ENCODE measurements at regions not wholly inside any gene's neighbourhood (a gene's known extent, or its start where the extent isn't known, plus 50 kb on each side); places are given as distances from the start of the nearest gene placed in this dataset.
"Not testable (repeated sequence)": the region's sequence is repeated elsewhere in the genome, so short reads cannot be mapped to it uniquely, and the experiment has no call there.

- no peak for DNase-seq (ENCODE audit: low spot score)
- in situ Hi-C loops (cut with HindIII; ENCODE audit: low sequenced_read_pairs): no loop called here
Observed at GRCh38 chr6:40685862-40686261, 98.7 kb upstream of the LRFN2 start.

- in situ Hi-C loops (cut with HindIII; ENCODE audit: low sequenced_read_pairs): no loop called here
- no peak for DNase-seq (ENCODE audit: low spot score)
Observed at GRCh38 chr6:40681622-40682021, 94.5 kb upstream of the LRFN2 start.

DNA sequence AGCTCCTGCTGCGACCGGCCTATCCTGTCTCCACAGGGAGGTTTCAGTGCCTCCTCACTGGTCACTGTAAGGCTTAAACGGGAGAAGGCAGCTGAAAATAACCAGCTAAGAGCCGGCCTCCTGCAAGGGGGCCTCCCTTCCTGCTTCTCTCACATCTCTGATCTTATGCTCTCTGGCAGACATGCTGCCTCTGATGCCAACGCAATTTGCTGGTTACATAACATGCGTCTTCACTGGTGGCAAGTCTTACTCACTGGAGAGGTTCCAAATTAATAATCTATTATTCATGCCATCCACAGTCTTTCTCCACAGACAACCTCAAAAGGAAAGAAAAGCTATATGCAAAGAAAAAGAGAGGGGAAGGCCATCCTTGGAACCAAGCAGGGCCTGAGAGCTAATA lies 91.8 kb upstream of the LRFN2 start:
- no peak for DNase-seq (ENCODE audit: low spot score)
- in situ Hi-C loops (cut with HindIII; ENCODE audit: low sequenced_read_pairs): no loop called here

DNA sequence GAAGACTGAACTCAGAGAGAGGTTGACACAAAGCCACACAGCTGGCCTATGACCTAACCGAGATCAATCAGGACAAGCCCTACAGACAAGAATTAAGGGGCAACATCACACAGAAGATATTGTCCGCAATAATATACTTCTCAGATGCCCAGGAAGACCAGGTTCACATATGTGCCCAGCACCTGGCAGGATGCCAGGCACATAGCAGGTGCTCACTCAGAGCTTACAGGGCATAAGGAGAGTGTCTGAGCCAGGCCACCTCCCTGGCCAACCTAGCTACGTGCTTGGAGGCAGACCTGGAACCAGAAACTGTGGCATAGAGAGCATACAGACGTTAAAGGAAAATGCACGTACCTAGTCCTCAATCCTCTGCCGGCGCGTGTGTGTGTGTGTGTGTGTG lies 87.0 kb upstream of the LRFN2 start:
- in situ Hi-C loops (cut with HindIII; ENCODE audit: low sequenced_read_pairs): no loop called here
- DNase-seq (ENCODE audit: low spot score): peak; percentile 17

DNA sequence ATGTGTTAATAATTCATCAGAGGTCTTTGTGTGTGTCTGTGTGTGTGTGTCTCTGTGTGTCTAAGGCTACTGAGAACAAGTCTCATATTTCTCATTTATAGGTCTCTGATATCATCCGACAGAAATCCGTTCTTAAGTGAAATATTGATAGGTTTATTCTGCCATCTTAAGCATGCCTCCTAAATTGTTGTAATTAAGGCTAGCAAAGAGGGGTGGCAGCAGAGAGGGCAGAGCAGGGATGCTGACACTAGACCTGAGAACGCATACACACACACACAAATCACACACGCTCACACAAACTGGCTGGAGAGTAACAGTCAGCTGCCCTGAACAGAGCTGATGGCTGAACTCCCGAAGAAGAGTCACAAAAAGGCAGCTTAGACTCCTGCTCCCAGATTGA lies 84.9 kb upstream of the LRFN2 start:
- in situ Hi-C loops (cut with HindIII; ENCODE audit: low sequenced_read_pairs): no loop called here
- DNase-seq (ENCODE audit: low spot score): no peak

- DNase-seq (ENCODE audit: low spot score): no peak
- in situ Hi-C loops (cut with HindIII; ENCODE audit: low sequenced_read_pairs): no loop called here
Observed at GRCh38 chr6:40671694-40672050, 84.5 kb upstream of the LRFN2 start.

DNA sequence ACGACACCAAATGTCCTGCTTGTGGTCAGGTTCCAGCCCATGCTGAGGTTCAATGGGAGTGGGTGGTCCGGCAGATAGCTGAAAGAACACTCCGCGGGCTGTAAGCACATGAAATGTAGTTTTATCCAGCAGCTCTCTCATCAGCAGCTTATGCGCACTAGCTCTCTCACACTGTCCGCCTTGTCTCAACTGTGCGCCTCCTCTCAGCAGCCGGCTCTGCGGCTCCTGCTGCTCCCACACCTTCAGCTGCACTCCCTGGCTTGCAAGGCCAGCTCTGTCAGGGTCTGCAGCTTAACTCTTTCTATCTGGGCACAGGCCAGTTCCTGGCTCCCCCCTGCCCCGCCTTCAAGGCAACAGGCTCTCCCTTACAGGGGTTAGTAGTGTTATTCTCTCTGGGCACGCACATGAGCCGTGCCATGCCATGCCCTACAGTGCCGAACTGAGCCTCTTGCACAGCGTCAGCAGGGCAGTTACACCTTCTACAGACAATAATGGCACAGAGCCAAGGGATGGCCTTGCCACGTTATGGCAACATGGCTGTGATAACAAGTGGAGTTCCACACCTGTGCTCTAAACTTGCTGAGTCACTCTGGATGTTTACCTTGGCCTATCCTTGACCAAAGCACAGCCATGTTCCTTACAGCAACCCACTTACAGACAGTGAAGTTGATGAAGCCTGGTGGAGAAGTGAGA lies 84.0 kb upstream of the LRFN2 start:
- in situ Hi-C loops (cut with HindIII; ENCODE audit: low sequenced_read_pairs): no loop called here
- no peak for DNase-seq (ENCODE audit: low spot score)

DNA sequence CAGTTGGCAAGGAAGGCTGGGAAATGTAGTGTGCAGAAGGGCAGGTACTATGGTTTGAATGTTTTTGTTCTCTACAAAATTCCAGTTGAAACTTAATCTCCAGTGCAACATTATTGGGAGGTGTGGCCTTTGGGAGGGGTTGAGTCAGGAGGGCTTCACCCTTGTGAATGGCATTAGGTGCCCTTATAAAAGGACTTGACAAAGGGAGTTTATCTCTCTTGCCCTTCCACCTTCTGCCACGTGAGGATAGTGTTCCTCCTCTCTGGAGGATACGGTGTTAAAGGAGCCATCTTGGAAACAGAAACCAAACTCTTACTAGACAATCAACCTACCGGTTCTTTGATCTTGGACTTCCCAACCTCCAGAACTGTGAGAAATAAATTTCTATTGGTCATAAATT lies 82.2 kb upstream of the LRFN2 start:
- in situ Hi-C loops (cut with HindIII; ENCODE audit: low sequenced_read_pairs): no loop called here
- no peak for DNase-seq (ENCODE audit: low spot score)

DNA sequence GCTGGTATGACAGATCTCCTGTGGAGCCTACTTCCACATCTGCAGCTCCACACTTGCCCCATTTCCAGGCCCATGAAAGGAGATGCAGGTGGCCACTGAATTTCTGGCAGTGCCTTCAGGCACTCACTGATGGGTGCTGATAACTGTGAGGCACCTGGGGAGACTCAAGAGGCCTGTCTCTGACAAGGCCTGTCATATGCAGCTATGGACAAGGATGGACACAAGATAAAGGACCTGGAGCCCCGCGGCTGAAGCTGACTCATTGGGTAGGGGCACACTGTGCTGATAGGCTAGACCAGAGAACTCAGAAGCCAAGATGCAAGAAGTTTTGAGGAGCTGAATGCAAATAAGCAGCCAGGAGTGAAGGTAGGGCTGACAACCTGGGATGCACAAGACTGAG lies 81.0 kb upstream of the LRFN2 start:
- in situ Hi-C loops (cut with HindIII; ENCODE audit: low sequenced_read_pairs): no loop called here
- DNase-seq (ENCODE audit: low spot score): no peak

GRCh38 chr6:40666530-40666929 lies 79.4 kb upstream of the LRFN2 start:
- DNase-seq (ENCODE audit: low spot score): no peak
- in situ Hi-C loops (cut with HindIII; ENCODE audit: low sequenced_read_pairs): no loop called here

DNA sequence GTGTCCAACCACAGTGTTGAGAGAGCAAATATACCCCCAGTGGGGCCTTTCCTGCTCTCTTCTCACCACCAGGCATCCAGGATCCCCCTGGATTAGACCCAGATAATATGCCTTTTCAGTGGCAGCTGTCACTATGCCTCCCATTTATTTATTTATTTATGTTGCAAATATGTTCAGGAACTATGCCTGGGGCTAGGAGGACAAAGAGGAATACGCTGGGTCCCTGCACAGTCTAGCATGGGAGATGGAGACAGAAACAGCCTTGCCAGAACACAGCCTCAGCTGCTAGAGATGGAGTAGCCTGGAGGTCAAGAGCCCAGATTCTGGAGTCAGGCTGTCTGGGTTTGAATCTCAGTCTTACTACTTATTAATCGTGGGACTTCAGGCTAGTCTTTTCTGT lies 74.6 kb upstream of the LRFN2 start:
- in situ Hi-C loops (cut with HindIII; ENCODE audit: low sequenced_read_pairs): no loop called here
- DNase-seq (ENCODE audit: low spot score): no peak

GRCh38 chr6:40656772-40657171 lies 69.6 kb upstream of the LRFN2 start:
- in situ Hi-C loops (cut with HindIII; ENCODE audit: low sequenced_read_pairs); DNase-seq (ENCODE audit: low spot score): not testable (repeated sequence)

GRCh38 chr6:40654828-40655227 lies 67.7 kb upstream of the LRFN2 start:
- in situ Hi-C loops (cut with HindIII; ENCODE audit: low sequenced_read_pairs): no loop called here
- no peak for DNase-seq (ENCODE audit: low spot score)

- DNase-seq (ENCODE audit: low spot score): no peak
- in situ Hi-C loops (cut with HindIII; ENCODE audit: low sequenced_read_pairs): no loop called here
Observed at GRCh38 chr6:40645043-40645442, 57.9 kb upstream of the LRFN2 start.

- DNase-seq (ENCODE audit: low spot score): no peak
- in situ Hi-C loops (cut with HindIII; ENCODE audit: low sequenced_read_pairs): no loop called here
Observed at GRCh38 chr6:40642837-40643236, 55.7 kb upstream of the LRFN2 start.

GRCh38 chr6:40642190-40642589 lies 55.0 kb upstream of the LRFN2 start:
- DNase-seq (ENCODE audit: low spot score): no peak
- in situ Hi-C loops (cut with HindIII; ENCODE audit: low sequenced_read_pairs): no loop called here

DNA sequence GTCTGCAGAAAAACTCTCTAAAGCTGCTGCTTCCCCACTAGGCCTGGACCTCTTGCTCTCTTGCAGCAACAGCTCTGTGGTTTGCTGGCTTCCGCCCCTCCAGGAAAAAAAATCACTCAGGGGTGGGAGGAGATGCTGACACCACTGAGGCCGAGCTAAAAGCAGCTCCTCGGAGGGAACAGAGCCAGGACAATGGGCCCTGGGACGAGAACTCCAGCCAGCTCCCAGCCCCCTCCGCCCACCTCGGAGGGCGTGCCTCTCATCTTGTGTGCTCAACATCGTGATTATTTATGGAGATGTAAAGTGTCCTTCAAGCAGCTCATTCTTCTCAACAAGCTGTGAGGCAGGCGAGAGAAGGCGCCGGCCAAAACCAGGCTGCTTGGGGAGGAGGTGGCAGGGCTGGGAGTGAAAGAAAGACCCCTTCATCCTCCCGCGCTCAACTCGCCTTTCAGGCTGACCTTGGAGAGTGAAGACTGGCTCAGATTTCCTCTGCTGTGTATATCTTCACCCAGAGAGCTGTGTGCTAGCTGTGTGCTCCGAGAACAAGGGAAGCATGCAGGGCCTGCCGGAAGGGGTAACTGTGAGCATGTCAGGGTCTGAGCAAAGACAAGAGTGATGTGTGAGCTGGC lies 53.5 kb upstream of the LRFN2 start:
- no peak for DNase-seq (ENCODE audit: low spot score)
- in situ Hi-C loops (cut with HindIII; ENCODE audit: low sequenced_read_pairs): no loop called here

Data from G401 (cell line).